GM19328 (cell line): ENCODE measurements at regions not wholly inside any gene's neighbourhood (a gene's known extent, or its start where the extent isn't known, plus 50 kb on each side); places are given as distances from the start of the nearest gene placed in this dataset.

ENCODE experiments used
- ATAC-seq: cut with Tn5 transposase; IDR thresholded peaks from one replicate; pipeline ENCODE4 v1.9.1; 2021; ENCODE audit warnings: mild to moderate bottlenecking, moderate library complexity; ENCODE audit not compliant: unreplicated experiment

DNA sequence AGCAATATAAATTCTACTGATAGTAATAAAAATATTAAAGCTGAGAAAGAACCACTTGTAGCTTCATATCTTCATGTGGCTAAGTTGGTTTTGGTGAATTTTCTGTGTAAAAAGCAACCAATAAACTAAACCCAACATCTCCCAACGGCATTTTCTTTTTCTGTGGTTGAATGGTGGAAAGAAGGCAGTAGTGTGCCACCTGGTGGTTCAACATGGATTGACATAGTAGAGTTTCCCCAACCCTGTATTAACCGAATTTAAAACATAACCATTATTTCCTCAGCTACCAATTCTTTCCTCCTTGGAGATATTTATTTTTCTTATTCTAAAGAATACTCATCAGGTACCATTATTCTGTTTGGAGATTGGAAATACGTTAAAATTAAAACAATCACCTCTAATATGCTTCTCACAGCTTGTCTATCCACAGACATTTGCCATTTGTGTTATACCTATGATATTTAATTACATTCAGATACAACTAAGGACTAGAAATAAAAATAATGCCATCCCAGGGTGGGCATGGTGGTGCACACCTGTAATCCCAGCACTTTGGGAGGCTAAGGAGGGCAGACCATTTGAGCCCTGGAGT, 117.1 kb upstream of the EEF1E1 start:
- ATAC-seq, result peak; percentile 69

DNA sequence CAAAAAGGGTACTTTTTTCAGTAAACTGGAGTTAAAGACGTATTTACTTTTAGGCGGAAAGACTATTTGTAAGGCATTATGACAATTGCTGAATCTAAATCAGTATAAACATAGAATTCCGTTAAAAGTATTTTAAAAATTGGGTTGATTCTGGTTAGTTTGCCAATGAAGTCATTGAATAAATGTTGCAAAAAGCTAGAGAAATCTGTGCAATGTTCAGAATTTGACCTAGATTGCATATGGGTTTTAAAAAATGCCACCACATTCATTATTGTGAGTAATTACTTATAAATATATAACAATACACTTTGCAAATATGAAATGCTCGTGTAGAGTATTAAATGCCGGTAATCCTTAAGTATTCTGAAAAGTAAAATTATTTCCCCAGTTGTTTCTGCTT, 116.5 kb upstream of the EEF1E1 start:
- no peak for ATAC-seq

GRCh38 chr6:8215631-8216030, 113.3 kb upstream of the EEF1E1 start:
- no peak for ATAC-seq

DNA sequence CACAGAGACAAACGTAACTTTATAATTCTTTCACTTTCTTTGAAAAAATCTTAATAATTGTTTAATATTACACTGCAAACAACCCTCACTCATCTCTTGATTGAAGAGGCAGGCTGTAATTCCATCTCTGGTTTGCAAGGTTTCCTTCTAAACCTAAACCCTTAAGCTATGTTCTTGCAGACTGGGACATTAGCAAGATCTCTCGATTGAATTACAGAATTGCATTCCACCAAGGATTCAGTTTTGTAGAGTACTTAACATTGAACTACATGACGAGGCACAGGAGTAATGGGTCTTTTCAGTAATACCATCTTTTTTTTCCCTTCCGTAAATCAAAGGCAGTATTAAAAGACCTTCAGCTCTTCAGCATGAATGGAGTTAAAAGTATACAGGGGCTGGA, 111.6 kb upstream of the EEF1E1 start:
- no peak for ATAC-seq

- no peak for ATAC-seq
These were observed 110.5 kb upstream of the EEF1E1 start for GRCh38 chr6:8212720-8213434.

GRCh38 chr6:8207869-8208191, 105.5 kb upstream of the EEF1E1 start:
- ATAC-seq, result no peak

DNA sequence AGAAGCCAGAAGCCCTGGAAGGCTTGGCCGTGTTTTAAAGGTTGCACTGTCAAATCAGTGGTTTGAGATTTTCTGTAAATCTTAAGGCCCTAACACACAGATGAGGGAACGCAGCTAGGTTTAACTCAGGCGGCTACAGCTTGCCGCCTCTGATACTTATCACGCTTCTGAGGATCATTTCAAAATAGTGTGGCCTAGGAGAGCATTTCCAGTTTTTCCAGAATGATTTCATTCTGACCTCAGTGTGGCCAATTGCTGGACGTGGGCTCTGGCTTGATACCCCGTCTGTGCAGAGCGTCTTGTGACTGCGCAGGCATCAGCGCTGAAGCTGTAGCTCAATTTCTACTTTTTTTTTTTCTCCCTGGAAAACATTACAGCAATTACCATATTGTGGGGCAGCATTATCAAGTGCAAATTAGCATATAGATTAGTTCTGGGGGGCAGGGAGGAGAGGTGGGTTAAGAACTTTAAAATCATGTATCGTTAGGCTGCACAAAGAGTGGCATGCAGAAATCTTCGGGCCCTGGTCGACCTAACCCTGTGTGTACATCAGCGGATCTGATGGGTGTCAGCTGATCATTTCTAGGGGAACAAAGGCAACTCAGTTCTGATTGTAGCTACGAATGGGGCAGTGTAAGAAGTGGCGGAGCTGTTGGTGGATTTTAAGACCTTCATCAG, 105.0 kb upstream of the EEF1E1 start:
- no peak for ATAC-seq

DNA sequence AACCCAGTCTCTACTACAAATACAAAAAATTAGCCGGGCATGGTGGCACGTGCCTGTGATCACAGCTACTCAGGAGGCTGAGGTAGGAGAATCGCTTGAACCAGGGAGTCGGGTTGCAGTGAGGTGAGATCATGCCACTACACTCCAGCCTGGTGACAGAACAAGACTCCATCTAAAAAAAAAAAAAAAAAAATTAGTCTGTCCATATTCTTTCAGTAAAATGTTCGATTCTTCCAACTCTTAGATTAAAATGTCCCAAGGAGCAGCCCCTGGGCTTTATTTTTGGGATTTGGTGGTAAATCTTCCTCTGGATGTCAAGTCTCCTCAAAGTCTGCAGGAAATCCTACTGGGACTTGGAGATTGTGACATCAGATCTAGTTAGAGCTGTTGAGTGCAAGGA, 101.0 kb upstream of the EEF1E1 start:
- ATAC-seq, result no peak

DNA sequence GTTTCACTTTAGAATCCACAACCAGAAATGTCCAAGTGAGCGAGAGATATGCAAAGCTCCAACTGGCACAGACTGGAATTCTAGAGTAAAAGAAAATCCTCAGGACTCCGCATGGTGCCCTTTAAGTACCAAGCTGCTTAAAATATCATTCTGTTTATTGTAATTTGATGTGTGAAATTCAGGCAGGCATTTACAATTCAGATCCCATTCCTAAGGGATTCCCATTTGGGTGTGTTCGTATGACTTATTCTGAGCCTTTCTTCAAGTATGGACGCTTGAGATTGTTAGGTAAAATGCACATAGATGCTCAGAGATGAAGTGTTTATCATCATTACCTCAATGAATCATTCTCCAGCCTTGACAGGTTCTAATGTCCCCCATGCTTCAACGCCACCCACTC, 99.3 kb upstream of the EEF1E1 start:
- no peak for ATAC-seq

DNA sequence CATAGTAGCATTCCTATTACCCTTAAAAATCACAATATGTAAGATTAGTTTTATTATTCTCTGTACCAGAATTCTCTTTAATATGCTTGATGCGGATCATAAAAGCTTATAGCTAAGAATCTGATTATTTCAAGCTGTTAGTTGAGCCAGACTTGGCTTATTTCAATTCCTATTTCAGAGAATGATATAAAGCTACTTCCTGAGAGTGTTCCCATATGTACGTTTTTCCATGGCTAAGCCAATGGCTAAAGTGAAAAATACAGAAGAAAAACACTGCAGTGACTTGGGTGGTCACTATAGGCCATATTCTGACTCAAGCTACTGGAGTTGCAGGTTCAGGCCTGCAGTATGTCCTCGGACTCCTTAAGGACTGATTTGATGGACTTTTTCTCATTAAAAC, 97.9 kb upstream of the EEF1E1 start:
- ATAC-seq, result no peak

GRCh38 chr6:8195714-8196102, 93.4 kb upstream of the EEF1E1 start:
- ATAC-seq, result no peak

- ATAC-seq, result no peak
These were observed 92.8 kb upstream of the EEF1E1 start for GRCh38 chr6:8195040-8195713.

- ATAC-seq, result no peak
These were observed 92.1 kb upstream of the EEF1E1 start for GRCh38 chr6:8194490-8194889.

- ATAC-seq, result no peak
These were observed 91.2 kb upstream of the EEF1E1 start for GRCh38 chr6:8193541-8193940.

DNA sequence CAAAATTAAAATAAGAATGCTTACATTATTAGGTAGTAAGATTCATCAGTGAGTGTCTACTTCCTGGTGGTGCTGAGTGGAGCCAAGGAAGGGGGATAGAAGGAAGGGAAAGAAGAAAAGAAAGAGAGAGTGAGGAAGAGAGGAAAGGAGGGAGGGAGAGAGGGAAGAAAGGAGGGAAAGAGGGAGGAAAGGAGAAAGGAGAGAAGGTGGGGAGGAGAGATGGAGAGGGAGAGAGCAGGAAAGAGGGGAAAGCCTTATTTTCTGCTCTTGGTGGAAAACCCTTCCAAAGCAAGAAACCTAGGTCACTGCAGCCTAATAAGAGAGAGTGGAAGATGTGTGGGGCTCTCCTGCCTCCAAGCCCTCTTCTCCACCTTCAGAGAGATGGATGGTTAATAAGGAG, 90.2 kb upstream of the EEF1E1 start:
- no peak for ATAC-seq

DNA sequence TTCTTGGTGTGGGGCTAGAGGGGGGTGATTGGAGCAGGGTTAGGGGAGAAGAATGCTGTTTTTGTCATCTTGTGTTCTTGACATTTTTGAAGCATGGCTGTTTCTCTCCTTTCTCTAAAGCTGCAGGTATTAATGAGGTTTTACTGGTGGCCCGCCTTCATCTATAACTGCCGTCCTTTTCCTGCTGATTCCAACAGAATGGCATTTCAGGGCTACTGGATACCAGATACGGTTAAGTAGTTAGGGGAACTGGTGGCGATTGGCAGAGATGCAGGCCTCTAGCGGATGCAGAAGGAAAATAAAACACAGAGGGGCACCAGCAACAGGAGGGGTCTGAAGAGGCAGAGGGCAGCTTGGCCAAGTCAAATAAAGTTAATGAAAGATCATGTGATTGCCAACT, 89.7 kb upstream of the EEF1E1 start:
- no peak for ATAC-seq

GRCh38 chr6:8191629-8192028, 89.3 kb upstream of the EEF1E1 start:
- ATAC-seq, result no peak

DNA sequence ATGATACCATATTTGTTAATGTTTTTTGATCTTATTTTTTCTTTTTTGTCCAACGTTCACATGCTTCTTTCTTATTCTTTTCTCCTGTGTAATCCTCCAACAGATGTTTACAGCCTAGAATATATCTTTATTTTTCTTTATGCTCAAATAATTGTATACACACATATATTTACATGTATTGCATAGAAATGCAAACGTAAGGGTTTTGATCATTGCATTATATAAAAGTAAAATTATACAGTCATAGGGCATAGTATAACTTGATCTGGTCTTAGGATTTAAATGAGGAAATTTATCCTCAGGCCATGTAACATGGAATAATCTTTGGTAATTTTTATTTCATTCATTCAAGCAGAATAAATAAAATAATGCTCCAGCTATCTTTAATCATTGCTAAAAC, 84.9 kb upstream of the EEF1E1 start:
- no peak for ATAC-seq

GRCh38 chr6:8182902-8183665, 80.7 kb upstream of the EEF1E1 start:
- ATAC-seq, result no peak

DNA sequence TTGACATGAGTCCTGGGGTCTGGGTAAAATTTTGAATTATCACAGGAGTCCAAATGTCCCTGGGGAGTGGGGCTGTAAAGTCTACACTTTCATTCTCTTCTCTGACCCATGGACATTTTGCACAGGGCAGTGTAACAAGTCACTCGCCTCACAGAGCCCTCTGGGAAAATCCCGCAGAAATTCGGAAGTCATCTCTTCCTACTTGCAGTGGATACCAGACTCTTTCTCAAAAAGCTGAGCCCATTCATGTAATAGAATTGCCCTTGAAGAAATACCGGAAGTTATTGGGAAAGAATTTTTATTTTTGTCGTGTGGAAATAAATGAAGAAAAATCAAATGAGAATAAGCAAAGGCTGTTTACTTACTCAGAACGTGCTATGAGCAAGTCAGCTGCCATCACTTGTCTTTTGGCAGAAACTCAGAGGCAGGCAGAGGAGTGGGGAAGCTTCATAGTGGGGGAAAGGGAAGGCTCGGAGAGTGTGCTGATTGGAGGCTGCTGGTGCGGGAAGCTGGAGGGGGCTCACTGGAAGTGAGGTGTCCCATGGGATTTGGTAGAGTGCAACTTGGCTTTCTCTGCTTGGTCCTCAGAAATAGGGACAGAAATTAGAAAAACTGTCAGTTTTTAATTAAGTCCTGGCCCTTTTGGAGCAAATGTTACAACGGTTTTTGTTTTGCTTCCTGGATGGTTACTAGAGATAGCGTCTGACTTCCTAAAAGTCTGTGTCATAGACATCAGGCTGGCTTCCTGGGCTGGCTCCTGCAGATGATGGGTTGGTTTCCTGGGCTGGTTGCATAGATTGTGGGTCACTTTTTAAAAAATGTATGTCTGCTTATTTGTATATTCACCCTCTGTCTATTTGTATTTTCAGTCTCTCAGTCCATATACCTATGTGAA, 79.8 kb upstream of the EEF1E1 start:
- ATAC-seq, result no peak
